Heart left ventricle (tissue), 16 donors: ENCODE measurements at regions not wholly inside any gene's neighbourhood (a gene's known extent, or its start where the extent isn't known, plus 50 kb on each side); places are given as distances from the start of the nearest gene placed in this dataset.

Experiments used
- ATAC-seq, 4 donors: fragments of 200-7000 bp; cut with Tn5 transposase; one replicate each; pipeline ENCODE4 v1.9.1; 2020 to 2022; ENCODE audit warnings: moderate library complexity in 4 of 4, mild to moderate bottlenecking in 3 of 4, moderate number of reproducible peaks in 1 of 4
- DNase-seq, 5 donors: peaks; one replicate each; pipeline ENCODE4 v3.0.0-alpha.2; 2020
- H3K27ac ChIP-seq, 12 donors: fragments of 200-600 bp; sonication (generic) in 4 of 12; one replicate each; pipeline versions ENCODE4 v1.5.0 to v1.8.0; 2016 to 2022; ENCODE audit warnings: mild to moderate bottlenecking in 2 of 12
- H3K27me3 ChIP-seq, 9 donors: fragments of 200-600 bp; sonication (generic) in 2 of 9; one replicate each; pipeline versions ENCODE4 v1.5.1 to v1.8.0; 2016 to 2022; ENCODE audit warnings: mild to moderate bottlenecking in 3 of 9
- H3K36me3 ChIP-seq, 9 donors: fragments of 200-600 bp; sonication (generic) in 2 of 9; one replicate each; pipeline versions ENCODE4 v1.5.0 to v1.8.0; 2018 to 2022; ENCODE audit warnings: mild to moderate bottlenecking in 2 of 9
- H3K4me1 ChIP-seq, 12 donors: fragments of 200-600 bp; sonication (generic) in 4 of 12; one replicate each; pipeline versions ENCODE4 v1.5.0 to v1.8.0; 2016 to 2022; ENCODE audit warnings: mild to moderate bottlenecking in 3 of 12
- H3K4me3 ChIP-seq, 12 donors: fragments of 200-600 bp; sonication (generic) in 4 of 12; one replicate each; pipeline versions ENCODE4 v1.5.0 to v1.8.0; 2017 to 2022; ENCODE audit warnings: mild to moderate bottlenecking in 9 of 12, moderate library complexity in 4 of 12
- H3K9me3 ChIP-seq, 12 donors: fragments of 200-600 bp; sonication (generic) in 4 of 12; one replicate each; pipeline versions ENCODE4 v1.5.0 to v1.8.0; 2016 to 2022; ENCODE audit warnings: mild to moderate bottlenecking in 1 of 12
- CTCF ChIP-seq, 12 donors: fragments of 200-600 bp; sonication (generic) in 4 of 12; IDR thresholded peaks; one replicate each; pipeline versions ENCODE4 v1.5.0 to v1.8.0; 2018 to 2022; ENCODE audit warnings: antibody characterized with exemption in 12 of 12, mild to moderate bottlenecking in 5 of 12
- POLR2A ChIP-seq, 2 donors: fragments of 450-650 bp; IDR thresholded peaks; one replicate each; pipeline ENCODE4 v1.6.1; 2017; ENCODE audit warnings: antibody characterized with exemption in 2 of 2, mild to moderate bottlenecking in 2 of 2, moderate library complexity in 2 of 2
- WGBS, 4 donors: extraction: QIAGEN DNeasy Blood & Tissue Kit in 2 of 4; methylation state at CpG; one replicate each; pipeline versions ENCODE4 v1.1.5 to v1.1.7; 2013 to 2018; 5-methylcytosine and 5-hydroxymethylcytosine counted together
- intact Hi-C, 10 donors: fragments of 100-400 bp; cut with DNase I; formaldehyde crosslinking; loops; one replicate each; pipeline versions ENCODE4 v1.11.1 to v1.14.2; 2022
- donor health status: ischemic (EF 13 %, LVEDD 7.1; RV severe dilation, severe dysfunction).
- donor health status: healthy with polysubstance abuse.
- donor health status: DM: no; HTN: yes; CAD: no.
- donor health status: DM: no; HTN: no; CAD: no.
- donor health status: ischemic (EF 25% LVEDD 6.9; RV normal size, moderate dysfunction).
- donor health status: ischemic (EF 25% LVEDD 5.7; RV mildly dilated, moderate dysfunction).
- donor health status: healthy.
- donor health status: DM: yes; HTN: yes; CAD: no.
- donor health status: ischemic (EF 35%, LVEDD 5.7; RV mildly dilated, moderate dysfunction).
- donor health status: nonischemic (EF 11% LVEDD 7.7; RV severe dilation, severe dysfunction).
- donor health status: DM: yes; HTN: yes; CAD: no.
- donor health status: PGD.
- donor health status: ischemic (EF 29% LVEDD 5.4; RV normal size, mild dysfunction).
- donor health status: nonischemic (EF 23%, LVEDD 6.1; RV moderate dilation, normal function).

GRCh38 chr3:68089572-68090011 lies 435.2 kb upstream of the SUCLG2 start:
- H3K4me1 ChIP-seq, result no peaks in the 10 kb centered on the region
- H3K27ac ChIP-seq, result no peak overlapping the region
- no peaks in the 10 kb centered on the region for H3K36me3 ChIP-seq
- intact Hi-C loops, result no loop called here
- H3K27me3 ChIP-seq, result peaks cover 0 to 4% (median 0%) of the 10 kb centered on the region in 9 donors
- DNase-seq (no peak), ATAC-seq (no peak)
- no peak for TF ChIP-seq POLR2A (IDR thresholded peaks at IDR 0.05)
- no peak for TF ChIP-seq CTCF (IDR thresholded peaks at IDR 0.05)
- no peak overlapping the region for H3K4me3 ChIP-seq
- no peaks in the 10 kb centered on the region for H3K9me3 ChIP-seq
- WGBS, 4 donors, result 44 to 83% (median 68%) methylated on average over 3 of the region's 3 CpGs

- H3K4me3 ChIP-seq, result no peak overlapping the region
- DNase-seq (no peak), ATAC-seq (no peak)
- TF ChIP-seq CTCF (IDR thresholded peaks at IDR 0.05), result no peak
- no peak for TF ChIP-seq POLR2A (IDR thresholded peaks at IDR 0.05)
- intact Hi-C loops, result no loop called here
- 48 to 60% (median 52%) methylated on average over 3 of the region's 3 CpGs for WGBS, 4 donors
- no peaks in the 10 kb centered on the region for H3K9me3 ChIP-seq
- no peaks in the 10 kb centered on the region for H3K4me1 ChIP-seq
- H3K36me3 ChIP-seq, result no peaks in the 10 kb centered on the region
- no peak overlapping the region for H3K27ac ChIP-seq
- peaks cover 0 to 4% (median 0%) of the 10 kb centered on the region in 9 donors for H3K27me3 ChIP-seq
These were observed 434.2 kb upstream of the SUCLG2 start for GRCh38 chr3:68088636-68089035.

- Histone ChIP-seq H3K4me1 (no peaks in the 10 kb centered on the region), H3K4me3 (no peak overlapping the region), H3K9me3 (no peaks in the 10 kb centered on the region), H3K36me3 (no peaks in the 10 kb centered on the region), H3K27ac (no peak overlapping the region), H3K27me3 (peaks cover 0 to 4% (median 0%) of the 10 kb centered on the region in 9 donors)
- WGBS, 4 donors, result 44 to 55% (median 51%) methylated on average over 3 of the region's 3 CpGs
- intact Hi-C loops, result no loop called here
- no peak for DNase-seq
- ATAC-seq, result no peak
- no peak for TF ChIP-seq CTCF (IDR thresholded peaks at IDR 0.05)
- no peak for TF ChIP-seq POLR2A (IDR thresholded peaks at IDR 0.05)
These were observed 433.8 kb upstream of the SUCLG2 start for GRCh38 chr3:68088216-68088615.

GRCh38 chr3:68072062-68072461 lies 417.6 kb upstream of the SUCLG2 start:
- Histone ChIP-seq H3K27me3 (no peaks in the 10 kb centered on the region), H3K4me1 (no peaks in the 10 kb centered on the region), H3K27ac (no peak overlapping the region), H3K36me3 (no peaks in the 10 kb centered on the region), H3K9me3 (peaks cover 0 to 12% (median 2%) of the 10 kb centered on the region in 12 donors), H3K4me3 (no peak overlapping the region)
- intact Hi-C loops, result no loop called here
- ATAC-seq (no peak), DNase-seq (no peak)
- TF ChIP-seq POLR2A (IDR thresholded peaks at IDR 0.05), result no peak
- no peak for TF ChIP-seq CTCF (IDR thresholded peaks at IDR 0.05)
- WGBS, 4 donors, result 62 to 64% (median 62%) methylated on average over 3 of the region's 3 CpGs
